BLaER1 (cell line): ENCODE measurements at regions not wholly inside any gene's neighbourhood (a gene's known extent, or its start where the extent isn't known, plus 50 kb on each side); places are given as distances from the start of the nearest gene placed in this dataset.

Source experiments
- H3K27ac ChIP-seq: shearing (Covaris generic); formaldehyde crosslinking; 2 replicates; pipeline ENCODE4 v1.8.1; 2022
- H3K27me3 ChIP-seq: shearing (Covaris generic); formaldehyde crosslinking; 2 replicates; pipeline ENCODE4 v1.8.1; 2022
- H3K36me3 ChIP-seq: shearing (Covaris generic); formaldehyde crosslinking; 2 replicates; pipeline ENCODE4 v1.8.1; 2022
- H3K4me1 ChIP-seq: shearing (Covaris generic); formaldehyde crosslinking; 2 replicates; pipeline ENCODE4 v1.8.1; 2022
- H3K4me2 ChIP-seq: shearing (Covaris generic); formaldehyde crosslinking; 2 replicates; pipeline ENCODE4 v1.8.1; 2022
- H3K4me3 ChIP-seq: shearing (Covaris generic); formaldehyde crosslinking; 2 replicates; pipeline ENCODE4 v1.8.1; 2022
- H3K9ac ChIP-seq: shearing (Covaris generic); formaldehyde crosslinking; 2 replicates; pipeline ENCODE4 v1.8.1; 2022
- H3K9me3 ChIP-seq: shearing (Covaris generic); formaldehyde crosslinking; 2 replicates; pipeline ENCODE4 v1.8.1; 2022
- H4K20me1 ChIP-seq: shearing (Covaris generic); formaldehyde crosslinking; 2 replicates; pipeline ENCODE4 v1.8.1; 2022
- Cebpa-rat ChIP-seq: shearing (Covaris generic); IDR thresholded peaks from 2 replicates; pipeline ENCODE4 v1.8.1; 2022

DNA sequence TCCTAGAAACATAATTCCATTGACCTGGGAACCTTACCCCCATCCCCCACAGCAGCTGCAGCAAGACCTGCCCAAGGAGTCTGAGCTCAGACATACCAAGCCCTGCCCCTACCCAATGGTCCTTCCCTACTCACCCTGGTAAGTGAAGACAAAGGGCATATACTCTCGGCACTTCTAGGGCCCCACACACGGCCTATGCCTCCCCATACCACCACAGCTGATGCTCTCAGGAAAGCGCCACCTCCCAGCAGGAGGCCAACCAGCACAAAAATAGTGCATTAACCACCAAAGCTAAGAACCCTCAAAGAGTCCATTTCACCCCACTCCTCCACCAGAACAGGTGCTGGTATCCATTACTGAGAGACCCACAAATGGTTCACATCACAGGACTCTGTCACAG, 74.4 kb upstream of the GUCY1A2 start:
- H3K9ac ChIP-seq, result no peak overlapping the region
- no peak overlapping the region for H3K4me2 ChIP-seq
- H3K4me1 ChIP-seq, result no peaks in the 10 kb centered on the region
- H3K4me3 ChIP-seq, result no peak overlapping the region
- H3K27ac ChIP-seq, result no peak overlapping the region
- no peak for TF ChIP-seq Cebpa-rat
- H3K27me3 ChIP-seq, result no peaks in the 10 kb centered on the region
- H3K36me3 ChIP-seq, result no peaks in the 10 kb centered on the region
- no peaks in the 10 kb centered on the region for H4K20me1 ChIP-seq
- H3K9me3 ChIP-seq, result no peaks in the 10 kb centered on the region

DNA sequence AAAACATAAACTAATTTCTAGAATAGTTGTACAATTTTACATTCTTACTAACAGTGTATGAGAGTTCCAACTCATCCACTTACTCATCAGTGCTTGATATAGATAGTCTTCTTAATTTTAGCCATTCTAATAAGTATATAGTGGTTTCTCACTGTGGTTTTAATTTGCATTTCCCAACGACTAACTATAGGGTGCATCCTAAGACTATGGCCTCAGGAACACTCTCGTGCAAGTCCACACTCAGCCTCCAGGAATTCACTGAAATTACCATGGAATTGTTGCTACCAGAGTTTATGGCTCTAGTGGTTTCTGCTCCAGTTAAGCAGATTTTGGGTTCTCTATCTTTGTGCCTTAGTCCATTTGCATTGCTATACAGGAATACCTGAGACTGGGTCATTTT, 60.1 kb upstream of the GUCY1A2 start:
- no peak for TF ChIP-seq Cebpa-rat
- Histone ChIP-seq H3K27ac (no peak overlapping the region), H3K9me3 (peaks cover 17% of the 10 kb centered on the region)

DNA sequence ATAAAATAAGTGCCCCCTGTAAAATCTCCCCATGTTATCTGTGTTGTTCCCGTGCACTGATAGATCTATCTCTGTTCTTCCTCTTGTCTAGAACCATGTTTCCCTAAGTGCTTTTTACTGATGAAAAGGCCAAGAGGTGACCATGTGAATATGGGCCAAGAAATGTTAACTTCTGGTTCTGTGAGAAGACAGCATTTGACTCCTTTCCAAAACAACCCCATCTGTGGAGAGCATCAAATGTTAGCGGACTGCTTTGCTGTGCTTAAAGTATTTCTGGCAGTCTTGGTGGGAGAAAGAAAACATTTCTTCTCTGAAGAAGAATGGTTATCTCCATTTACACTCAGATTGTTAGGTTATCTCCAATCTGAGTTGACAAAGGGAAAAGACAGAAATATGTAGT, 58.6 kb upstream of the GUCY1A2 start:
- Histone ChIP-seq H3K36me3 (no peaks in the 10 kb centered on the region), H3K27ac (no peak overlapping the region), H4K20me1 (no peaks in the 10 kb centered on the region), H3K27me3 (no peaks in the 10 kb centered on the region), H3K9me3 (peaks cover 7% of the 10 kb centered on the region), H3K9ac (no peak overlapping the region), H3K4me2 (no peak overlapping the region), H3K4me1 (no peaks in the 10 kb centered on the region), H3K4me3 (no peak overlapping the region)
- TF ChIP-seq Cebpa-rat, result no peak

More for the DNA sequence above, 60.1 kb upstream of the GUCY1A2 start:
- Histone ChIP-seq H3K36me3 (no peaks in the 10 kb centered on the region), H3K4me2 (no peak overlapping the region), H4K20me1 (no peaks in the 10 kb centered on the region), H3K4me3 (no peak overlapping the region), H3K4me1 (no peaks in the 10 kb centered on the region), H3K9ac (no peak overlapping the region), H3K27me3 (no peaks in the 10 kb centered on the region)

DNA sequence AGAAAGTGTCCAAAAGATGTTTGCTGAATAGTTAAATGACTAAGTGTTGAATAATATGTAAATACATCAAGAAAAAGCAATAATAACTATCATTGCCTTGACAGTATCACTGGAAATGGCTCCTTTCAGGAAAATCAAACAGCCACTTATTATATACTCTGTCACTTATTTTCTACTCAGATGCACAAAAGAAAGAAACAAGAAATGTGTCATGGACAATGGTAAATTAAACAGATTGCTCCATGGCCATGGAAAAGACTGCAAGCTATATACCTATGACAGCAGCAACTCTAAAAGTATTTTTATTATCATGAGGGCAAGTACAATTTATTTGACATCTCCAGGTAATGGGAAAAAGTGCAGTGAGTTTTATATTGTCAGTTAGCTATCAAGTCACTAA, 52.9 kb upstream of the GUCY1A2 start:
- Histone ChIP-seq H3K9me3 (no peaks in the 10 kb centered on the region), H3K4me1 (no peaks in the 10 kb centered on the region), H3K27me3 (no peaks in the 10 kb centered on the region), H3K4me2 (no peak overlapping the region), H4K20me1 (no peaks in the 10 kb centered on the region), H3K27ac (no peak overlapping the region), H3K4me3 (no peak overlapping the region), H3K36me3 (no peaks in the 10 kb centered on the region), H3K9ac (no peak overlapping the region)
- TF ChIP-seq Cebpa-rat, result no peak
